NOMO-1 treated with dmso at 0.1 percent for 144 hours (cell line): ENCODE measurements at regions not wholly inside any gene's neighbourhood (a gene's known extent, or its start where the extent isn't known, plus 50 kb on each side); places are given as distances from the start of the nearest gene placed in this dataset.
"Not testable (repeated sequence)": the region's sequence is repeated elsewhere in the genome, so short reads cannot be mapped to it uniquely, and the experiment has no call there.

Experiments
- DNase-seq: peaks from one replicate; lab custom pipeline; 2025; ENCODE audit not compliant: unreplicated experiment; lab: John Stamatoyannopoulos, UW

- no peak for DNase-seq
Observed at GRCh38 chr1:178020968-178021640, 51.2 kb upstream of the SEC16B start.

- DNase-seq: no peak
Observed at GRCh38 chr1:178021950-178022349, 52.1 kb upstream of the SEC16B start.

GRCh38 chr1:178023181-178023618, 53.3 kb upstream of the SEC16B start:
- no peak for DNase-seq

GRCh38 chr1:178024504-178024903, 54.6 kb upstream of the SEC16B start:
- DNase-seq: no peak

GRCh38 chr1:178025613-178026356, 55.9 kb upstream of the SEC16B start:
- DNase-seq: no peak

GRCh38 chr1:178028841-178029481, 59.1 kb upstream of the SEC16B start:
- DNase-seq: no peak

GRCh38 chr1:178030467-178030866, 60.6 kb upstream of the SEC16B start:
- no peak for DNase-seq

- no peak for DNase-seq
Observed at GRCh38 chr1:178031856-178032320, 62.0 kb upstream of the RASAL2 start.

- no peak for DNase-seq
Observed at GRCh38 chr1:178033019-178033418, 60.9 kb upstream of the RASAL2 start.

GRCh38 chr1:178034676-178035075, 59.2 kb upstream of the RASAL2 start:
- DNase-seq: no peak

- DNase-seq: no peak
Observed at GRCh38 chr1:178036090-178036489, 57.8 kb upstream of the RASAL2 start.

- DNase-seq: peak; percentile 88
Observed at GRCh38 chr1:178037510-178038253, 56.2 kb upstream of the RASAL2 start.

GRCh38 chr1:178038372-178038771, 55.5 kb upstream of the RASAL2 start:
- no peak for DNase-seq

- no peak for DNase-seq
Observed at GRCh38 chr1:178039891-178040290, 54.0 kb upstream of the RASAL2 start.

- DNase-seq: not testable (repeated sequence)
Observed at GRCh38 chr1:178043940-178044339, 50.0 kb upstream of the RASAL2 start.
